A549 (cell line): ENCODE measurements at regions not wholly inside any gene's neighbourhood (a gene's known extent, or its start where the extent isn't known, plus 50 kb on each side); places are given as distances from the start of the nearest gene placed in this dataset.

ENCODE experiments used
- ATAC-seq, 2 experiments: fragments of 200-7000 bp in 1 of 2; fragments of >200 bp in 1 of 2; cut with Nextera tagmentation in 1 of 2; cut with Tn5 transposase in 1 of 2; 3 replicates each; pipeline versions ENCODE4 v1.8.0 to v1.9.1; 2018 to 2020; ENCODE audit warnings: mild to moderate bottlenecking in 1 of 2, moderate library complexity in 1 of 2
- CTCF ChIA-PET: fragments of 300-600 bp; sonication (Branson Sonifier 250); formaldehyde crosslinking; extraction: SDS; loops from one replicate; lab custom pipeline; 2021; ENCODE audit warnings: antibody characterized with exemption, inconsistent platforms; lab: Yijun Ruan, JAX
- POLR2A ChIA-PET: fragments of 350-600 bp; formaldehyde crosslinking; extraction: SDS; loops from one replicate; lab custom pipeline; 2021; ENCODE audit warnings: antibody characterized with exemption, inconsistent platforms; lab: Yijun Ruan, JAX
- DNase-seq, 2 experiments: peaks; one replicate each; pipeline versions ENCODE4 v3.0.0 to v3.0.0-alpha.2; 2011 to 2016; ENCODE audit warnings: low read depth in 1 of 2, low spot score in 1 of 2
- FAIRE-seq: peaks from 2 replicates; lab custom pipeline; 2011; peaks lifted over from hg19 to GRCh38; lab: Jason Lieb, UNC
- H3K27ac ChIP-seq, 2 experiments: fragments of >200 bp; sonication (Bioruptor Twin); formaldehyde crosslinking; 3 replicates each; pipeline ENCODE4 v1.5.1; 2016 to 2017
- H3K4me1 ChIP-seq: fragments of >200 bp; sonication (Bioruptor Twin); formaldehyde crosslinking; 3 replicates; pipeline ENCODE4 v1.6.1; 2016
- H3K4me2 ChIP-seq: fragments of >200 bp; sonication (Bioruptor Twin); formaldehyde crosslinking; 3 replicates; pipeline ENCODE4 v1.6.1; 2016
- H3K4me3 ChIP-seq: fragments of >200 bp; sonication (Bioruptor Twin); formaldehyde crosslinking; 3 replicates; pipeline ENCODE4 v1.5.1; 2016
- H3K9me3 ChIP-seq: fragments of >200 bp; sonication (Bioruptor Twin); formaldehyde crosslinking; 3 replicates; pipeline ENCODE4 v1.6.1; 2016
- ATOH8 ChIP-seq: fragments of 250-450 bp; sonication (Bioruptor Pico); IDR thresholded peaks from 2 replicates; pipeline ENCODE4 v1.5.0; 2020; ENCODE audit warnings: low read depth, mild to moderate bottlenecking, moderate library complexity
- BHLHE40 ChIP-seq: IDR thresholded peaks from 2 replicates; pipeline ENCODE4 v1.6.1; 2012; ENCODE audit warnings: low read depth, low read length, inconsistent platforms
- CHD2 ChIP-seq: fragments of 150-350 bp; IDR thresholded peaks from 2 replicates; pipeline ENCODE4 v1.6.1; 2014; ENCODE audit warnings: low read length; ENCODE audit not compliant: partially characterized antibody
- EP300 ChIP-seq, 2 experiments: fragments of >200 bp; sonication (Bioruptor Twin); formaldehyde crosslinking; IDR thresholded peaks; 2 replicates in 1 of 2; 3 replicates in 1 of 2; pipeline ENCODE4 v1.6.1; 2016 to 2017
- FOSL2 ChIP-seq, 2 experiments: fragments of 450-650 bp in 1 of 2; fragments of >200 bp in 1 of 2; sonication (Bioruptor Twin) in 1 of 2; formaldehyde crosslinking; IDR thresholded peaks; 2 replicates each; pipeline versions ENCODE4 v1.5.0 to v1.6.1; 2016 to 2020; ENCODE audit warnings: mild to moderate bottlenecking in 1 of 2, moderate library complexity in 1 of 2
- HDAC2 ChIP-seq: fragments of 200-600 bp; sonication (generic); IDR thresholded peaks from 2 replicates; pipeline ENCODE4 v1.6.1; 2016
- HOXB13 ChIP-seq: fragments of 250-450 bp; sonication (Bioruptor Pico); IDR thresholded peaks from 2 replicates; pipeline ENCODE4 v1.5.0; 2020; ENCODE audit warnings: low read depth, mild to moderate bottlenecking, moderate library complexity
- JUNB ChIP-seq: fragments of >200 bp; sonication (Bioruptor Twin); formaldehyde crosslinking; IDR thresholded peaks from 2 replicates; pipeline ENCODE4 v1.6.1; 2016
- PHF8 ChIP-seq: fragments of 200-600 bp; sonication (generic); IDR thresholded peaks from 2 replicates; pipeline ENCODE4 v1.6.1; 2016; ENCODE audit warnings: low read depth, mild to moderate bottlenecking, antibody characterized with exemption, moderate library complexity, borderline replicate concordance
- RNF2 ChIP-seq: fragments of 200-600 bp; sonication (generic); IDR thresholded peaks from 2 replicates; pipeline ENCODE4 v1.6.1; 2016; ENCODE audit warnings: low read depth, mild to moderate bottlenecking, antibody characterized with exemption, moderate library complexity, borderline replicate concordance
- USF2 ChIP-seq: fragments of 450-650 bp; IDR thresholded peaks from 2 replicates; pipeline ENCODE4 v1.6.1; 2014; ENCODE audit warnings: antibody characterized with exemption
- WGBS: methylation state at CpG from one replicate; pipeline ENCODE4 v1.1.6; 2017; ENCODE audit errors: missing lambda C conversion rate; 5-methylcytosine and 5-hydroxymethylcytosine counted together
- TF ChIP-seq, protein P1 (sequence below): fragments of 200-600 bp; sonication (generic); IDR thresholded peaks from 2 replicates; pipeline ENCODE4 v1.6.1; 2016; ENCODE audit warnings: antibody characterized with exemption, mild to moderate bottlenecking, moderate library complexity

- ChIA-PET POLR2A (no interaction called here), CTCF (no interaction called here)
- WGBS: 85% methylated on average over 3 of the region's 3 CpGs
- H3K4me3 ChIP-seq: no peak overlapping the region
- no peaks in the 10 kb centered on the region for H3K9me3 ChIP-seq
- H3K4me1 ChIP-seq: no peaks in the 10 kb centered on the region
- H3K4me2 ChIP-seq: no peak overlapping the region
- DNase-seq: no peak
- no peak overlapping the region for H3K27ac ChIP-seq
- no peak for TF ChIP-seq EP300 (IDR thresholded peaks at IDR 0.05)
- TF ChIP-seq CHD2: no peak
- TF ChIP-seq HOXB13 (CRISPR knock-in tag): no peak
- TF ChIP-seq RNF2: no peak
- no peak for TF ChIP-seq PHF8
- TF ChIP-seq USF2: no peak
- TF ChIP-seq, all 56 proteins: peak for 0
- no peak for ATAC-seq
- no peak for FAIRE-seq
Observed at GRCh38 chr12:105742567-105742874, 396.2 kb downstream of the NUAK1 start.

DNA sequence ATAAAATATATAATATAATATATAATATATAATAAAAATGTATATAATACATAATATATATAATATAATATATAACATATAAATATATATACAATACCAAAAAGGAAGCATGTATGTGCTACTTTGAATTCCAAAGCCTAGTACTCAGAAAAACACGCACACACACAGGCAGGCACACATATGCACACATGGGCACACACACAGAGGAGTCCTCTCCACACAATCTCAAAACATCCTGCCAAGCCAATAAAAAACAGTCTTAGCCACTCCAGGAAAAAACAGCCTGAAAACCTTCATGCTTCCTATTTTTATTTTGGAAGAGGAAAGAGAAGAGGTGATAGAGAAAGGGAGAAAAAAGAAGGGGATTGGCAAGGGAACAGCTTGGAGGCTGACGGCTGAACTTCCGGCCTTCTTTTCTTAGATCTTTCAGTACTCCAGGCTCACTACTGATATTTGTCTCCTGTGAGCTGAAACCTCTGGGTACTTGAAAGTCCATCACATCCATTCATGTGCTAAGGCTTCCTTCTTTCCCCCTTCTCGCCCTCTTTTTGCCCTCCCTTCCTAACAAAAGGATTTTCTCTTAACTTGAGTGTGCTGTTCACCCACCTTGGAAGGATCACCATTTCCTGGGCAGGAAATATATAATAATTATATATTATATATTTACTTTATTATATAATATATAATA lies 394.2 kb downstream of the NUAK1 start:
- ATAC-seq (no peak), FAIRE-seq (no peak), DNase-seq (no peak)
- Histone ChIP-seq H3K4me1 (no peaks in the 10 kb centered on the region), H3K27ac (no peak overlapping the region), H3K4me3 (no peak overlapping the region), H3K4me2 (no peak overlapping the region), H3K9me3 (no peaks in the 10 kb centered on the region)
- ChIA-PET CTCF (interaction anchor here (0.7 kb wide), 1 partner anchor 391 kb away, joined by 3 read pairs; no protein-coding TSS in a partner anchor), POLR2A (no interaction called here)
- TF ChIP-seq CHD2 (no peak), EP300 (IDR thresholded peaks at IDR 0.05) (no peak)
- TF ChIP-seq, protein P1, sequence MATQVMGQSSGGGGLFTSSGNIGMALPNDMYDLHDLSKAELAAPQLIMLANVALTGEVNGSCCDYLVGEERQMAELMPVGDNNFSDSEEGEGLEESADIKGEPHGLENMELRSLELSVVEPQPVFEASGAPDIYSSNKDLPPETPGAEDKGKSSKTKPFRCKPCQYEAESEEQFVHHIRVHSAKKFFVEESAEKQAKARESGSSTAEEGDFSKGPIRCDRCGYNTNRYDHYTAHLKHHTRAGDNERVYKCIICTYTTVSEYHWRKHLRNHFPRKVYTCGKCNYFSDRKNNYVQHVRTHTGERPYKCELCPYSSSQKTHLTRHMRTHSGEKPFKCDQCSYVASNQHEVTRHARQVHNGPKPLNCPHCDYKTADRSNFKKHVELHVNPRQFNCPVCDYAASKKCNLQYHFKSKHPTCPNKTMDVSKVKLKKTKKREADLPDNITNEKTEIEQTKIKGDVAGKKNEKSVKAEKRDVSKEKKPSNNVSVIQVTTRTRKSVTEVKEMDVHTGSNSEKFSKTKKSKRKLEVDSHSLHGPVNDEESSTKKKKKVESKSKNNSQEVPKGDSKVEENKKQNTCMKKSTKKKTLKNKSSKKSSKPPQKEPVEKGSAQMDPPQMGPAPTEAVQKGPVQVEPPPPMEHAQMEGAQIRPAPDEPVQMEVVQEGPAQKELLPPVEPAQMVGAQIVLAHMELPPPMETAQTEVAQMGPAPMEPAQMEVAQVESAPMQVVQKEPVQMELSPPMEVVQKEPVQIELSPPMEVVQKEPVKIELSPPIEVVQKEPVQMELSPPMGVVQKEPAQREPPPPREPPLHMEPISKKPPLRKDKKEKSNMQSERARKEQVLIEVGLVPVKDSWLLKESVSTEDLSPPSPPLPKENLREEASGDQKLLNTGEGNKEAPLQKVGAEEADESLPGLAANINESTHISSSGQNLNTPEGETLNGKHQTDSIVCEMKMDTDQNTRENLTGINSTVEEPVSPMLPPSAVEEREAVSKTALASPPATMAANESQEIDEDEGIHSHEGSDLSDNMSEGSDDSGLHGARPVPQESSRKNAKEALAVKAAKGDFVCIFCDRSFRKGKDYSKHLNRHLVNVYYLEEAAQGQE: no peak
- WGBS: 79% methylated on average over 4 of the region's 4 CpGs

DNA sequence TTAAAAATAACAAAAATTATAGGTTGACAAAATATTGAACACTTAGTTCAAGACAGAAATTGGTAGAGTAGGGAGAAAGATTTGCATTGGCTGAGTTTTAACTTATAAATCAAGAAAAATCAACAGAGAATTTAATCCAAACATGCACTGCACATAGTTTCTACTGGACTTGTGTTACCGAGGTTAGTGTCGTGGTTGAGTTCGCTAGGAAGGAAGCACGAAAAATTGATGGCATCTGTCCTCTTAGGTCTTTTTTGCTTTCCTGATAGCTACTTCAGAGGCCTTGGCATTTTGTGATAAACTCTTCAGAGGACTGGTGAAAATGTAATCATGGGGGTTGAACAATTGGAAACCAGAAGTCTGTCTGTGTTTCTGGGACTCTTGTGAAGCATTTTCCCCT lies 392.9 kb downstream of the NUAK1 start:
- DNase-seq (no peak), FAIRE-seq (no peak), ATAC-seq (no peak)
- 59% methylated on average over 4 of the region's 4 CpGs for WGBS
- POLR2A ChIA-PET: no interaction called here
- no peak overlapping the region for H3K4me3 ChIP-seq
- H3K9me3 ChIP-seq: no peaks in the 10 kb centered on the region
- H3K27ac ChIP-seq: no peak overlapping the region
- no peak for TF ChIP-seq FOSL2 (IDR thresholded peaks at IDR 0.05)
- no peak for TF ChIP-seq FOSL2 (CRISPR knock-in tag; IDR thresholded peaks at IDR 0.05)
- TF ChIP-seq BHLHE40: no peak
- no peak for TF ChIP-seq ATOH8 (CRISPR knock-in tag)
- no peak for TF ChIP-seq JUNB
- no peak for TF ChIP-seq HDAC2
- no peak overlapping the region for H3K4me2 ChIP-seq
- no peaks in the 10 kb centered on the region for H3K4me1 ChIP-seq
- CTCF ChIA-PET: no interaction called here
